Embryonic facial prominence (tissue), 1 donor: ENCODE measurements at regions not wholly inside any gene's neighbourhood (a gene's known extent, or its start where the extent isn't known, plus 50 kb on each side); places are given as distances from the start of the nearest gene placed in this dataset.
A peak's percentile ranks its signal among the peaks of the same experiment; 100 is the strongest.
"Not testable (repeated sequence)": the region's sequence is repeated elsewhere in the genome, so short reads cannot be mapped to it uniquely, and the experiment has no call there.

ENCODE experiments used
- DNase-seq: peaks from one replicate; pipeline ENCODE4 v3.0.0-alpha.2; 2016; ENCODE audit errors: extremely low spot score

GRCh38 chr6:85128256-85128655 is 321.6 kb upstream of the NT5E start:
- not testable (repeated sequence) for DNase-seq

- no peak for DNase-seq
Measured at GRCh38 chr6:85127696-85128243, 322.1 kb upstream of the NT5E start.

- DNase-seq: no peak
Measured at GRCh38 chr6:85127168-85127498, 322.8 kb upstream of the NT5E start.

GRCh38 chr6:85126485-85127167 is 323.3 kb upstream of the NT5E start:
- peak; percentile 31 for DNase-seq

GRCh38 chr6:85125526-85125925 is 324.4 kb upstream of the NT5E start:
- no peak for DNase-seq

GRCh38 chr6:85124472-85125354 is 325.2 kb upstream of the NT5E start:
- DNase-seq: no peak

- DNase-seq: no peak
Measured at GRCh38 chr6:85121158-85121557, 328.7 kb upstream of the NT5E start.

- no peak for DNase-seq
Measured at GRCh38 chr6:85118652-85119235, 331.1 kb upstream of the NT5E start.

GRCh38 chr6:85118233-85118632 is 331.6 kb upstream of the NT5E start:
- DNase-seq: no peak

GRCh38 chr6:85116475-85116874 is 333.4 kb upstream of the NT5E start:
- DNase-seq: no peak

- no peak for DNase-seq
Measured at GRCh38 chr6:85115876-85116275, 334.0 kb upstream of the NT5E start.

- no peak for DNase-seq
Measured at GRCh38 chr6:85115376-85115775, 334.5 kb upstream of the NT5E start.

GRCh38 chr6:85114581-85114935 is 335.3 kb upstream of the NT5E start:
- no peak for DNase-seq

GRCh38 chr6:85113934-85114580 is 335.8 kb upstream of the NT5E start:
- DNase-seq: no peak

GRCh38 chr6:85112540-85112939 is 337.3 kb upstream of the NT5E start:
- DNase-seq: no peak

GRCh38 chr6:85111481-85112011 is 338.3 kb upstream of the NT5E start:
- DNase-seq: no peak

- no peak for DNase-seq
Measured at GRCh38 chr6:85110943-85111342, 338.9 kb upstream of the NT5E start.

GRCh38 chr6:85107701-85108100 is 342.2 kb upstream of the NT5E start:
- DNase-seq: no peak

GRCh38 chr6:85096976-85097375 is 332.6 kb upstream of the TBX18 start:
- no peak for DNase-seq

GRCh38 chr6:85092226-85092625 is 327.8 kb upstream of the TBX18 start:
- no peak for DNase-seq

GRCh38 chr6:85089255-85089654 is 324.9 kb upstream of the TBX18 start:
- no peak for DNase-seq

- no peak for DNase-seq
Measured at GRCh38 chr6:85085875-85086274, 321.5 kb upstream of the TBX18 start.
